Activated naive CD8-positive, alpha-beta T cell treated with anti-CD3 and anti-CD28 coated beads, Interleukin-2, amount 10 ng/mL, durations not matched to agents 7 days and 5 days (primary cell): ENCODE measurements at regions not wholly inside any gene's neighbourhood (a gene's known extent, or its start where the extent isn't known, plus 50 kb on each side); places are given as distances from the start of the nearest gene placed in this dataset.

Experiments
- ATAC-seq: fragments of 150-1000 bp; cut with Tn5 transposase; one replicate; pipeline ENCODE4 v1.10.0; 2021; ENCODE audit warnings: low read depth, moderate library complexity
- POLR2A ChIA-PET: fragments of 350-600 bp; sonication (Branson Sonifier 250); formaldehyde crosslinking; loops from one replicate; lab custom pipeline; 2021; ENCODE audit warnings: antibody characterized with exemption; lab: Charles Lee
- DNase-seq: peaks from one replicate; pipeline ENCODE4 v3.0.0; 2021
- H3K27ac Mint-ChIP-seq: one replicate; pipeline ENCODE4 v1.8.0; 2022; ENCODE audit warnings: mild to moderate bottlenecking, mixed read lengths
- H3K27me3 Mint-ChIP-seq: one replicate; pipeline ENCODE4 v1.8.0; 2022; ENCODE audit warnings: mild to moderate bottlenecking, moderate library complexity, mixed read lengths
- H3K36me3 Mint-ChIP-seq: one replicate; pipeline ENCODE4 v1.8.0; 2021; ENCODE audit warnings: mild to moderate bottlenecking, mixed read lengths
- H3K4me1 Mint-ChIP-seq: one replicate; pipeline ENCODE4 v1.8.0; 2021; ENCODE audit warnings: mixed read lengths
- H3K4me3 Mint-ChIP-seq: one replicate; pipeline ENCODE4 v1.8.0; 2022; ENCODE audit warnings: mild to moderate bottlenecking, moderate library complexity, mixed read lengths
- H3K9me3 Mint-ChIP-seq: one replicate; pipeline ENCODE4 v1.8.0; 2021; ENCODE audit warnings: mixed read lengths

GRCh38 chr12:34361721-34362316 is 339.5 kb downstream of the ALG10 start:
- ATAC-seq (no peak), DNase-seq (no peak)
- Mint-ChIP-seq H3K36me3 (no peaks in the 10 kb centered on the region), H3K4me3 (no peak overlapping the region), H3K27me3 (no peaks in the 10 kb centered on the region), H3K4me1 (no peaks in the 10 kb centered on the region), H3K9me3 (peaks cover 4% of the 10 kb centered on the region), H3K27ac (no peak overlapping the region)
- POLR2A ChIA-PET, result no interaction called here

- no peak for ATAC-seq
- peaks cover 4% of the 10 kb centered on the region for H3K9me3 Mint-ChIP-seq
- no peaks in the 10 kb centered on the region for H3K36me3 Mint-ChIP-seq
- H3K4me3 Mint-ChIP-seq, result no peak overlapping the region
- POLR2A ChIA-PET, result no interaction called here
- H3K27me3 Mint-ChIP-seq, result no peaks in the 10 kb centered on the region
- H3K27ac Mint-ChIP-seq, result no peak overlapping the region
- DNase-seq, result no peak
- H3K4me1 Mint-ChIP-seq, result no peaks in the 10 kb centered on the region
These were observed 340.9 kb downstream of the ALG10 start for GRCh38 chr12:34363050-34363673.

- no peaks in the 10 kb centered on the region for H3K27me3 Mint-ChIP-seq
- peaks cover 7% of the 10 kb centered on the region for H3K9me3 Mint-ChIP-seq
- DNase-seq, result no peak
- H3K36me3 Mint-ChIP-seq, result no peaks in the 10 kb centered on the region
- no peak for ATAC-seq
- H3K4me1 Mint-ChIP-seq, result no peaks in the 10 kb centered on the region
- no peak overlapping the region for H3K27ac Mint-ChIP-seq
- no peak overlapping the region for H3K4me3 Mint-ChIP-seq
- POLR2A ChIA-PET, result no interaction called here
These were observed 345.8 kb downstream of the ALG10 start for GRCh38 chr12:34368079-34368478.

GRCh38 chr12:34371050-34371449 is 348.8 kb downstream of the ALG10 start:
- H3K4me3 Mint-ChIP-seq, result no peak overlapping the region
- H3K9me3 Mint-ChIP-seq, result peaks cover 3% of the 10 kb centered on the region
- no peak overlapping the region for H3K27ac Mint-ChIP-seq
- no peaks in the 10 kb centered on the region for H3K36me3 Mint-ChIP-seq
- H3K4me1 Mint-ChIP-seq, result no peaks in the 10 kb centered on the region
- POLR2A ChIA-PET, result no interaction called here
- DNase-seq (no peak), ATAC-seq (no peak)
- H3K27me3 Mint-ChIP-seq, result no peaks in the 10 kb centered on the region

GRCh38 chr12:34372003-34372402 is 349.7 kb downstream of the ALG10 start:
- Mint-ChIP-seq H3K9me3 (peaks cover 3% of the 10 kb centered on the region), H3K27ac (no peak overlapping the region), H3K4me1 (no peaks in the 10 kb centered on the region)

GRCh38 chr12:34373926-34374325 is 351.6 kb downstream of the ALG10 start:
- POLR2A ChIA-PET, result no interaction called here

More at GRCh38 chr12:34372003-34372402, 349.7 kb downstream of the ALG10 start:
- Mint-ChIP-seq H3K4me3 (no peak overlapping the region), H3K36me3 (no peaks in the 10 kb centered on the region), H3K27me3 (no peaks in the 10 kb centered on the region)
- ATAC-seq (no peak), DNase-seq (no peak)
- POLR2A ChIA-PET, result no interaction called here

GRCh38 chr12:34376133-34376799 is 354.0 kb downstream of the ALG10 start:
- no peak overlapping the region for H3K27ac Mint-ChIP-seq
- POLR2A ChIA-PET, result no interaction called here
- no peaks in the 10 kb centered on the region for H3K27me3 Mint-ChIP-seq
- DNase-seq, result no peak
- H3K4me3 Mint-ChIP-seq, result no peak overlapping the region
- no peaks in the 10 kb centered on the region for H3K4me1 Mint-ChIP-seq
- no peaks in the 10 kb centered on the region for H3K36me3 Mint-ChIP-seq
- ATAC-seq, result no peak
- peaks cover under 1% of the 10 kb centered on the region for H3K9me3 Mint-ChIP-seq

More at GRCh38 chr12:34373926-34374325, 351.6 kb downstream of the ALG10 start:
- no peak for ATAC-seq
- Mint-ChIP-seq H3K36me3 (no peaks in the 10 kb centered on the region), H3K4me1 (no peaks in the 10 kb centered on the region), H3K9me3 (peaks cover 3% of the 10 kb centered on the region), H3K27me3 (no peaks in the 10 kb centered on the region), H3K4me3 (no peak overlapping the region), H3K27ac (no peak overlapping the region)
- no peak for DNase-seq

- Mint-ChIP-seq H3K36me3 (no peaks in the 10 kb centered on the region), H3K4me1 (no peaks in the 10 kb centered on the region), H3K27ac (no peak overlapping the region), H3K27me3 (no peaks in the 10 kb centered on the region), H3K4me3 (no peak overlapping the region), H3K9me3 (no peaks in the 10 kb centered on the region)
- ATAC-seq, result no peak
- POLR2A ChIA-PET, result no interaction called here
- DNase-seq, result no peak
These were observed 355.1 kb downstream of the ALG10 start for GRCh38 chr12:34377243-34378035.

GRCh38 chr12:34379142-34379541 is 356.8 kb downstream of the ALG10 start:
- H3K36me3 Mint-ChIP-seq, result no peaks in the 10 kb centered on the region
- ATAC-seq (no peak), DNase-seq (no peak)
- H3K27ac Mint-ChIP-seq, result no peak overlapping the region
- no peaks in the 10 kb centered on the region for H3K4me1 Mint-ChIP-seq
- no peak overlapping the region for H3K4me3 Mint-ChIP-seq
- POLR2A ChIA-PET, result no interaction called here
- H3K9me3 Mint-ChIP-seq, result no peaks in the 10 kb centered on the region
- H3K27me3 Mint-ChIP-seq, result no peaks in the 10 kb centered on the region

- H3K27me3 Mint-ChIP-seq, result no peaks in the 10 kb centered on the region
- no peak for ATAC-seq
- H3K36me3 Mint-ChIP-seq, result no peaks in the 10 kb centered on the region
- no peak overlapping the region for H3K27ac Mint-ChIP-seq
- POLR2A ChIA-PET, result no interaction called here
- no peak overlapping the region for H3K4me3 Mint-ChIP-seq
- no peaks in the 10 kb centered on the region for H3K4me1 Mint-ChIP-seq
- peaks cover 2% of the 10 kb centered on the region for H3K9me3 Mint-ChIP-seq
- DNase-seq, result no peak
These were observed 362.4 kb downstream of the ALG10 start for GRCh38 chr12:34384693-34385092.

GRCh38 chr12:34386016-34386415 is 363.7 kb downstream of the ALG10 start:
- no peaks in the 10 kb centered on the region for H3K27me3 Mint-ChIP-seq
- no peak overlapping the region for H3K4me3 Mint-ChIP-seq
- no peaks in the 10 kb centered on the region for H3K4me1 Mint-ChIP-seq
- H3K36me3 Mint-ChIP-seq, result no peaks in the 10 kb centered on the region
- H3K27ac Mint-ChIP-seq, result no peak overlapping the region
- ATAC-seq, result no peak
- peaks cover 6% of the 10 kb centered on the region for H3K9me3 Mint-ChIP-seq
- POLR2A ChIA-PET, result no interaction called here
- DNase-seq, result no peak

GRCh38 chr12:34386621-34387255 is 364.4 kb downstream of the ALG10 start:
- Mint-ChIP-seq H3K27ac (no peak overlapping the region), H3K27me3 (no peaks in the 10 kb centered on the region), H3K4me3 (no peak overlapping the region), H3K4me1 (no peaks in the 10 kb centered on the region), H3K36me3 (no peaks in the 10 kb centered on the region), H3K9me3 (peaks cover 6% of the 10 kb centered on the region)
- DNase-seq (no peak), ATAC-seq (no peak)
- POLR2A ChIA-PET, result no interaction called here
